GM23338 (cell line): ENCODE measurements at regions not wholly inside any gene's neighbourhood (a gene's known extent, or its start where the extent isn't known, plus 50 kb on each side); places are given as distances from the start of the nearest gene placed in this dataset.
A peak's percentile ranks its signal among the peaks of the same experiment; 100 is the strongest.

Experiments used
- ATAC-seq: fragments of 200-7000 bp; cut with Tn5 transposase; 3 replicates; pipeline ENCODE4 v1.9.1; 2020
- DNase-seq: peaks from one replicate; pipeline ENCODE4 v3.0.0-alpha.2; 2015; ENCODE audit warnings: low spot score
- H2AFZ ChIP-seq: fragments of 200-600 bp; sonication (generic); 2 replicates; pipeline ENCODE4 v1.8.0; 2016; ENCODE audit warnings: antibody characterized with exemption, mild to moderate bottlenecking, moderate library complexity
- H3F3A ChIP-seq: fragments of 200-600 bp; sonication (generic); replicated peaks from 2 replicates; pipeline ENCODE4 v1.8.0; 2017; ENCODE audit warnings: antibody characterized with exemption, mixed run types, low read depth
- H3K27ac ChIP-seq: fragments of 200-600 bp; sonication (generic); 2 replicates; pipeline ENCODE4 v1.6.1; 2016; ENCODE audit warnings: low read depth
- H3K27me3 ChIP-seq: fragments of 200-600 bp; sonication (generic); 2 replicates; pipeline ENCODE4 v1.8.0; 2016; ENCODE audit warnings: mild to moderate bottlenecking, mixed run types, moderate library complexity; ENCODE audit not compliant: insufficient read depth
- H3K36me3 ChIP-seq: fragments of 200-600 bp; sonication (generic); 2 replicates; pipeline ENCODE4 v1.8.0; 2016; ENCODE audit warnings: mild to moderate bottlenecking; ENCODE audit not compliant: insufficient read depth
- H3K4me1 ChIP-seq: fragments of 200-600 bp; sonication (generic); 2 replicates; pipeline ENCODE4 v1.8.0; 2016; ENCODE audit warnings: mild to moderate bottlenecking, moderate library complexity; ENCODE audit not compliant: insufficient read depth
- H3K4me2 ChIP-seq: fragments of 200-600 bp; sonication (generic); 2 replicates; pipeline ENCODE4 v1.7.1; 2017; ENCODE audit warnings: mixed run types
- H3K4me3 ChIP-seq: fragments of 200-600 bp; sonication (generic); 2 replicates; pipeline ENCODE4 v1.6.1; 2016; ENCODE audit warnings: mixed run types
- H3K79me2 ChIP-seq: fragments of 200-600 bp; sonication (generic); replicated peaks from 2 replicates; pipeline ENCODE4 v1.8.0; 2017; ENCODE audit warnings: mild to moderate bottlenecking; ENCODE audit not compliant: insufficient read depth
- H3K9me2 ChIP-seq: fragments of 200-600 bp; sonication (generic); 2 replicates; pipeline ENCODE4 v1.8.0; 2017; ENCODE audit not compliant: insufficient read depth
- H4K20me1 ChIP-seq: fragments of 200-600 bp; sonication (generic); replicated peaks from 2 replicates; pipeline ENCODE4 v1.8.0; 2017; ENCODE audit warnings: mild to moderate bottlenecking; ENCODE audit not compliant: insufficient read depth
- H3K27ac Mint-ChIP-seq: 2 replicates; pipeline ENCODE4 v1.8.0; 2020; ENCODE audit warnings: inconsistent platforms, mild to moderate bottlenecking, moderate library complexity, mixed read lengths
- H3K27me3 Mint-ChIP-seq: 3 replicates; pipeline ENCODE4 v1.8.0; 2022; ENCODE audit warnings: low read depth, mild to moderate bottlenecking, moderate library complexity, mixed read lengths, inconsistent platforms; ENCODE audit not compliant: insufficient read depth, poor library complexity
- H3K36me3 Mint-ChIP-seq: 3 replicates; pipeline ENCODE4 v1.8.0; 2021; ENCODE audit warnings: low read depth, mild to moderate bottlenecking, inconsistent platforms, moderate library complexity, mixed read lengths
- H3K4me1 Mint-ChIP-seq: 3 replicates; pipeline ENCODE4 v1.8.0; 2020; ENCODE audit warnings: mild to moderate bottlenecking, inconsistent platforms, mixed read lengths
- H3K4me3 Mint-ChIP-seq: 3 replicates; pipeline ENCODE4 v1.8.0; 2021; ENCODE audit warnings: moderate library complexity, mild to moderate bottlenecking, inconsistent platforms, mixed read lengths
- H3K9me3 Mint-ChIP-seq: 3 replicates; pipeline ENCODE4 v1.8.0; 2020; ENCODE audit warnings: moderate library complexity, mild to moderate bottlenecking, inconsistent platforms, mixed read lengths
- CREB1 ChIP-seq: fragments of 250-450 bp; sonication (Bioruptor Pico); IDR thresholded peaks from 2 replicates; pipeline ENCODE4 v1.5.0; 2020; ENCODE audit warnings: low read depth, mild to moderate bottlenecking, moderate library complexity
- EZH2 ChIP-seq: fragments of 200-600 bp; sonication (generic); IDR thresholded peaks from one replicate; pipeline ENCODE4 v1.8.0; 2017; ENCODE audit warnings: antibody characterized with exemption, mild to moderate bottlenecking, low read depth; ENCODE audit not compliant: unreplicated experiment
- EZH2phosphoT487 ChIP-seq: fragments of 200-600 bp; sonication (generic); IDR thresholded peaks from one replicate; pipeline ENCODE4 v1.8.1; 2018; ENCODE audit warnings: antibody characterized with exemption; ENCODE audit not compliant: unreplicated experiment
- NANOG ChIP-seq: IDR thresholded peaks from 2 replicates; pipeline ENCODE4 v1.6.1; 2016; ENCODE audit warnings: antibody characterized with exemption, borderline replicate concordance
- STAT1 ChIP-seq: IDR thresholded peaks from one replicate; pipeline ENCODE4 v1.6.1; 2016; ENCODE audit warnings: antibody characterized with exemption; ENCODE audit not compliant: unreplicated experiment
- ZNF114 ChIP-seq: fragments of 250-450 bp; sonication (Bioruptor Pico); IDR thresholded peaks from 2 replicates; pipeline ENCODE4 v1.5.0; 2020; ENCODE audit warnings: mild to moderate bottlenecking, moderate library complexity
- TF ChIP-seq, protein P1 (sequence below), 2 experiments: fragments of 200-600 bp in 1 of 2; sonication (generic) in 1 of 2; conservative IDR thresholded peaks; 2 replicates each; pipeline versions ENCODE4 v1.5.1 to v1.6.1; 2016 to 2017; ENCODE audit warnings: antibody characterized with exemption in 2 of 2, low read depth in 2 of 2, mild to moderate bottlenecking in 2 of 2, moderate library complexity in 1 of 2
- TF ChIP-seq, protein P2 (sequence below): IDR thresholded peaks from 2 replicates; pipeline ENCODE4 v1.6.1; 2016; ENCODE audit warnings: antibody characterized with exemption
- TF ChIP-seq, protein P3 (sequence below): fragments of 250-450 bp; sonication (Bioruptor Pico); IDR thresholded peaks from 2 replicates; pipeline ENCODE4 v1.5.0; 2020; ENCODE audit warnings: mild to moderate bottlenecking, moderate library complexity

DNA sequence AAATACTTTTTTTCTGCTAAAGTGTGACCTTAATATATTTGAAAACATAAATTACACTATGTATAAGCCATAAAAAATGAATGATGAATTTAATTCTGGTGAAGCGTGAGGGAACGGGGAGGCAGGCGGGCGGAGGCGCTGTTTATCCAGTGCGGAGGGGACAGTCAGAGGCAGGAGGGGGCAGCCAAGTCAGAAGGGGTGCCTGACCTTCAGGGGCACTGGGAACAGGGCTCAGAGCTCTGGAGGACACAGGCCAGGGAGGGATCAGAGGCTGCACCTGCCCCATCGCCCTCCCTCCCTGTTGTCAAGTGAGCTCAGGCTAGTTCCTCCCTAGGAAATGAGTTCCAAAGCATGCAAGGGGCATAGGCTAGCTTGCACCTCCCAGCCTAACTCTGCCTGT lies 82.0 kb upstream of the CASZ1 start:
- no peak overlapping the region for H3K4me3 ChIP-seq
- H2AFZ ChIP-seq: no peak overlapping the region
- Mint-ChIP-seq H3K27me3 (peaks cover 9% of the 10 kb centered on the region), H3K27ac (no peak overlapping the region), H3K36me3 (no peaks in the 10 kb centered on the region), H3K4me1 (no peaks in the 10 kb centered on the region; the same call in 2 of the 3 replicates), H3K9me3 (no peaks in the 10 kb centered on the region), H3K4me3 (no peak overlapping the region)
- H4K20me1 ChIP-seq: no peaks in the 10 kb centered on the region
- TF ChIP-seq ZNF114 (CRISPR knock-in tag): no peak
- TF ChIP-seq CREB1 (CRISPR knock-in tag): no peak
- TF ChIP-seq EZH2phosphoT487: no peak
- TF ChIP-seq NANOG: no peak
- TF ChIP-seq, protein P1, sequence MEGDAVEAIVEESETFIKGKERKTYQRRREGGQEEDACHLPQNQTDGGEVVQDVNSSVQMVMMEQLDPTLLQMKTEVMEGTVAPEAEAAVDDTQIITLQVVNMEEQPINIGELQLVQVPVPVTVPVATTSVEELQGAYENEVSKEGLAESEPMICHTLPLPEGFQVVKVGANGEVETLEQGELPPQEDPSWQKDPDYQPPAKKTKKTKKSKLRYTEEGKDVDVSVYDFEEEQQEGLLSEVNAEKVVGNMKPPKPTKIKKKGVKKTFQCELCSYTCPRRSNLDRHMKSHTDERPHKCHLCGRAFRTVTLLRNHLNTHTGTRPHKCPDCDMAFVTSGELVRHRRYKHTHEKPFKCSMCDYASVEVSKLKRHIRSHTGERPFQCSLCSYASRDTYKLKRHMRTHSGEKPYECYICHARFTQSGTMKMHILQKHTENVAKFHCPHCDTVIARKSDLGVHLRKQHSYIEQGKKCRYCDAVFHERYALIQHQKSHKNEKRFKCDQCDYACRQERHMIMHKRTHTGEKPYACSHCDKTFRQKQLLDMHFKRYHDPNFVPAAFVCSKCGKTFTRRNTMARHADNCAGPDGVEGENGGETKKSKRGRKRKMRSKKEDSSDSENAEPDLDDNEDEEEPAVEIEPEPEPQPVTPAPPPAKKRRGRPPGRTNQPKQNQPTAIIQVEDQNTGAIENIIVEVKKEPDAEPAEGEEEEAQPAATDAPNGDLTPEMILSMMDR (conservative IDR thresholded peaks at IDR 0.05; ENCODE audit: low read depth in 2 of 2): peak in 1 of 2 experiments; percentile 25; a peak in 2 of 4 replicates
- TF ChIP-seq STAT1: no peak
- no peak overlapping the region for H3K4me2 ChIP-seq
- no peaks in the 10 kb centered on the region for H3F3A ChIP-seq
- H3K9me2 ChIP-seq: no peaks in the 10 kb centered on the region
- H3K36me3 ChIP-seq: no peaks in the 10 kb centered on the region
- H3K79me2 ChIP-seq: no peaks in the 10 kb centered on the region
- H3K27me3 ChIP-seq: no peaks in the 10 kb centered on the region
- ATAC-seq: no peak
- no peak overlapping the region for H3K27ac ChIP-seq
- H3K4me1 ChIP-seq: no peaks in the 10 kb centered on the region
- no peak for DNase-seq

DNA sequence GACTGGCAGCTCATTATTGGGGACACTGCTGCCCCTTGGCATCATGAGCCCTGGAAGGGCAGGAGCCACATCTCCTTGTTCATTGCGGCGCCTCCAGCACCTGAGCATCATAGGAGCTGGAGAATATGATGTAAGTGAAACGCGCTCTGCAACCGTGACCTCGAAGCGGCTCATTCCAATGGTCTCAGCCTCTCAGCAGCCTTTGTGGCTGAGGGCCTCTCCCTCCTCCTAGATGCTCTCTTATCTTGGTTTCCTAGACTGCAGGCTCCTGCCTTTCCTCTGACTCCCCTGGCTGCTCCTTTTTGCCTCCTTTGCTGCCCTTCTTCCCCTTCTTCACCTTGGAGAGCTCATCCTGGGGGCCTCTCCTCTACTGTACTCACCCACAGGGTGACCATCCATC lies 83.6 kb upstream of the CASZ1 start:
- Histone ChIP-seq H3K27me3 (no peaks in the 10 kb centered on the region), H3K4me3 (no peak overlapping the region), H2AFZ (no peak overlapping the region), H3K9me2 (no peaks in the 10 kb centered on the region), H3K4me2 (no peak overlapping the region), H3F3A (no peaks in the 10 kb centered on the region), H3K79me2 (no peaks in the 10 kb centered on the region), H3K27ac (no peak overlapping the region), H3K36me3 (no peaks in the 10 kb centered on the region), H3K4me1 (no peaks in the 10 kb centered on the region), H4K20me1 (no peaks in the 10 kb centered on the region)
- ATAC-seq (no peak), DNase-seq (no peak)
- Mint-ChIP-seq H3K27me3 (peaks cover 7% of the 10 kb centered on the region), H3K4me3 (no peak overlapping the region), H3K9me3 (no peaks in the 10 kb centered on the region), H3K36me3 (no peaks in the 10 kb centered on the region), H3K4me1 (no peaks in the 10 kb centered on the region; the same call in 2 of the 3 replicates), H3K27ac (no peak overlapping the region)
- no peak for TF ChIP-seq NANOG
- TF ChIP-seq EZH2: no peak
- TF ChIP-seq, protein P1 (conservative IDR thresholded peaks at IDR 0.05; ENCODE audit: low read depth in 2 of 2): no peak
- TF ChIP-seq, protein P2, sequence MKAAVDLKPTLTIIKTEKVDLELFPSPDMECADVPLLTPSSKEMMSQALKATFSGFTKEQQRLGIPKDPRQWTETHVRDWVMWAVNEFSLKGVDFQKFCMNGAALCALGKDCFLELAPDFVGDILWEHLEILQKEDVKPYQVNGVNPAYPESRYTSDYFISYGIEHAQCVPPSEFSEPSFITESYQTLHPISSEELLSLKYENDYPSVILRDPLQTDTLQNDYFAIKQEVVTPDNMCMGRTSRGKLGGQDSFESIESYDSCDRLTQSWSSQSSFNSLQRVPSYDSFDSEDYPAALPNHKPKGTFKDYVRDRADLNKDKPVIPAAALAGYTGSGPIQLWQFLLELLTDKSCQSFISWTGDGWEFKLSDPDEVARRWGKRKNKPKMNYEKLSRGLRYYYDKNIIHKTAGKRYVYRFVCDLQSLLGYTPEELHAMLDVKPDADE: no peak
- TF ChIP-seq CREB1 (CRISPR knock-in tag): no peak
- TF ChIP-seq, protein P3, sequence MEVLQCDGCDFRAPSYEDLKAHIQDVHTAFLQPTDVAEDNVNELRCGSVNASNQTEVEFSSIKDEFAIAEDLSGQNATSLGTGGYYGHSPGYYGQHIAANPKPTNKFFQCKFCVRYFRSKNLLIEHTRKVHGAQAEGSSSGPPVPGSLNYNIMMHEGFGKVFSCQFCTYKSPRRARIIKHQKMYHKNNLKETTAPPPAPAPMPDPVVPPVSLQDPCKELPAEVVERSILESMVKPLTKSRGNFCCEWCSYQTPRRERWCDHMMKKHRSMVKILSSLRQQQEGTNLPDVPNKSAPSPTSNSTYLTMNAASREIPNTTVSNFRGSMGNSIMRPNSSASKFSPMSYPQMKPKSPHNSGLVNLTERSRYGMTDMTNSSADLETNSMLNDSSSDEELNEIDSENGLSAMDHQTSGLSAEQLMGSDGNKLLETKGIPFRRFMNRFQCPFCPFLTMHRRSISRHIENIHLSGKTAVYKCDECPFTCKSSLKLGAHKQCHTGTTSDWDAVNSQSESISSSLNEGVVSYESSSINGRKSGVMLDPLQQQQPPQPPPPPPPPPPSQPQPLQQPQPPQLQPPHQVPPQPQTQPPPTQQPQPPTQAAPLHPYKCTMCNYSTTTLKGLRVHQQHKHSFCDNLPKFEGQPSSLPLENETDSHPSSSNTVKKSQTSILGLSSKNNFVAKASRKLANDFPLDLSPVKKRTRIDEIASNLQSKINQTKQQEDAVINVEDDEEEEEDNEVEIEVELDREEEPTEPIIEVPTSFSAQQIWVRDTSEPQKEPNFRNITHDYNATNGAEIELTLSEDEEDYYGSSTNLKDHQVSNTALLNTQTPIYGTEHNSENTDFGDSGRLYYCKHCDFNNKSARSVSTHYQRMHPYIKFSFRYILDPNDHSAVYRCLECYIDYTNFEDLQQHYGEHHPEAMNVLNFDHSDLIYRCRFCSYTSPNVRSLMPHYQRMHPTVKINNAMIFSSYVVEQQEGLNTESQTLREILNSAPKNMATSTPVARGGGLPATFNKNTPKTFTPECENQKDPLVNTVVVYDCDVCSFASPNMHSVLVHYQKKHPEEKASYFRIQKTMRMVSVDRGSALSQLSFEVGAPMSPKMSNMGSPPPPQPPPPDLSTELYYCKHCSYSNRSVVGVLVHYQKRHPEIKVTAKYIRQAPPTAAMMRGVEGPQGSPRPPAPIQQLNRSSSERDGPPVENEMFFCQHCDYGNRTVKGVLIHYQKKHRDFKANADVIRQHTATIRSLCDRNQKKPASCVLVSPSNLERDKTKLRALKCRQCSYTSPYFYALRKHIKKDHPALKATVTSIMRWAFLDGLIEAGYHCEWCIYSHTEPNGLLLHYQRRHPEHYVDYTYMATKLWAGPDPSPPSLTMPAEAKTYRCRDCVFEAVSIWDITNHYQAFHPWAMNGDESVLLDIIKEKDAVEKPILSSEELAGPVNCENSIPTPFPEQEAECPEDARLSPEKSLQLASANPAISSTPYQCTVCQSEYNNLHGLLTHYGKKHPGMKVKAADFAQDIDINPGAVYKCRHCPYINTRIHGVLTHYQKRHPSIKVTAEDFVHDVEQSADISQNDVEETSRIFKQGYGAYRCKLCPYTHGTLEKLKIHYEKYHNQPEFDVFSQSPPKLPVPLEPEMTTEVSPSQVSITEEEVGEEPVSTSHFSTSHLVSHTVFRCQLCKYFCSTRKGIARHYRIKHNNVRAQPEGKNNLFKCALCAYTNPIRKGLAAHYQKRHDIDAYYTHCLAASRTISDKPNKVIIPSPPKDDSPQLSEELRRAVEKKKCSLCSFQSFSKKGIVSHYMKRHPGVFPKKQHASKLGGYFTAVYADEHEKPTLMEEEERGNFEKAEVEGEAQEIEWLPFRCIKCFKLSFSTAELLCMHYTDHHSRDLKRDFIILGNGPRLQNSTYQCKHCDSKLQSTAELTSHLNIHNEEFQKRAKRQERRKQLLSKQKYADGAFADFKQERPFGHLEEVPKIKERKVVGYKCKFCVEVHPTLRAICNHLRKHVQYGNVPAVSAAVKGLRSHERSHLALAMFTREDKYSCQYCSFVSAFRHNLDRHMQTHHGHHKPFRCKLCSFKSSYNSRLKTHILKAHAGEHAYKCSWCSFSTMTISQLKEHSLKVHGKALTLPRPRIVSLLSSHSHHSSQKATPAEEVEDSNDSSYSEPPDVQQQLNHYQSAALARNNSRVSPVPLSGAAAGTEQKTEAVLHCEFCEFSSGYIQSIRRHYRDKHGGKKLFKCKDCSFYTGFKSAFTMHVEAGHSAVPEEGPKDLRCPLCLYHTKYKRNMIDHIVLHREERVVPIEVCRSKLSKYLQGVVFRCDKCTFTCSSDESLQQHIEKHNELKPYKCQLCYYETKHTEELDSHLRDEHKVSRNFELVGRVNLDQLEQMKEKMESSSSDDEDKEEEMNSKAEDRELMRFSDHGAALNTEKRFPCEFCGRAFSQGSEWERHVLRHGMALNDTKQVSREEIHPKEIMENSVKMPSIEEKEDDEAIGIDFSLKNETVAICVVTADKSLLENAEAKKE (CRISPR knock-in tag): no peak
